HL-60 (cell line): ENCODE measurements at regions not wholly inside any gene's neighbourhood (a gene's known extent, or its start where the extent isn't known, plus 50 kb on each side); places are given as distances from the start of the nearest gene placed in this dataset.
A peak's percentile ranks its signal among the peaks of the same experiment; 100 is the strongest.

Experiments
- DNase-seq, 2 experiments: peaks; one replicate each; pipeline ENCODE4 v3.0.0-alpha.2; 2010 to 2020; ENCODE audit warnings: low read depth in 1 of 2, low spot score in 1 of 2
- H3K27ac ChIP-seq: fragments of 250-450 bp; sonication (Bioruptor Pico); replicated peaks from 2 replicates; pipeline ENCODE4 v1.5.1; 2020; ENCODE audit warnings: mild to moderate bottlenecking, moderate library complexity
- H3K27me3 ChIP-seq: fragments of 250-450 bp; sonication (Bioruptor Pico); 2 replicates; pipeline ENCODE4 v1.5.1; 2021; ENCODE audit warnings: mild to moderate bottlenecking, moderate library complexity; ENCODE audit not compliant: insufficient read depth, poor library complexity, severe bottlenecking
- H3K4me3 ChIP-seq: replicated peaks from 2 replicates; pipeline ENCODE4 v1.5.1; 2011; ENCODE audit warnings: mild to moderate bottlenecking, control low read depth, low read length; ENCODE audit not compliant: insufficient read depth
- CTCF ChIP-seq: IDR thresholded peaks from one replicate; pipeline ENCODE4 v1.5.1; 2011; ENCODE audit warnings: low read length, control low read depth, inconsistent platforms; ENCODE audit not compliant: insufficient read depth
- GABPA ChIP-seq: IDR thresholded peaks from 2 replicates; pipeline ENCODE4 v1.6.1; 2012; ENCODE audit warnings: low read depth
- POLR2AphosphoS5 ChIP-seq: IDR thresholded peaks from 2 replicates; pipeline ENCODE4 v1.6.1; 2012; ENCODE audit warnings: low read depth
- REST ChIP-seq: IDR thresholded peaks from 2 replicates; pipeline ENCODE4 v1.6.1; 2012; ENCODE audit warnings: low read depth; ENCODE audit not compliant: insufficient replicate concordance
- SPI1 ChIP-seq: IDR thresholded peaks from 2 replicates; pipeline ENCODE4 v1.6.1; 2012; ENCODE audit warnings: low read depth, mild to moderate bottlenecking, borderline replicate concordance

- no peaks in the 10 kb centered on the region for H3K27me3 ChIP-seq
- peak; percentile 63 to 92 for DNase-seq
- no peak for TF ChIP-seq SPI1
- TF ChIP-seq POLR2AphosphoS5: no peak
- TF ChIP-seq REST: no peak
- TF ChIP-seq GABPA: no peak
- no peak for TF ChIP-seq CTCF
- H3K4me3 ChIP-seq: no peak overlapping the region
- H3K27ac ChIP-seq: peak overlapping the region; percentile 68
These were observed 75.0 kb downstream of the MAGEF1 start for GRCh38 chr3:184636741-184637316.

- Histone ChIP-seq H3K27ac (no peak overlapping the region), H3K4me3 (no peak overlapping the region), H3K27me3 (no peaks in the 10 kb centered on the region)
- TF ChIP-seq CTCF (no peak), SPI1 (no peak), REST (no peak), POLR2AphosphoS5 (no peak), GABPA (no peak)
- DNase-seq: no peak
These were observed 74.2 kb downstream of the EPHB3 start for GRCh38 chr3:184635774-184636173.

- H3K27ac ChIP-seq: no peak overlapping the region
- no peak for TF ChIP-seq CTCF
- H3K27me3 ChIP-seq: no peaks in the 10 kb centered on the region
These were observed 73.5 kb downstream of the EPHB3 start for GRCh38 chr3:184635126-184635525.

GRCh38 chr3:184633237-184633579, 71.6 kb downstream of the EPHB3 start:
- H3K27ac ChIP-seq: no peak overlapping the region
- no peak overlapping the region for H3K4me3 ChIP-seq
- DNase-seq: no peak
- no peak for TF ChIP-seq POLR2AphosphoS5
- H3K27me3 ChIP-seq: no peaks in the 10 kb centered on the region

More at GRCh38 chr3:184635126-184635525, 73.5 kb downstream of the EPHB3 start:
- H3K4me3 ChIP-seq: no peak overlapping the region
- no peak for DNase-seq
